ENCODE measurements at regions not wholly inside any gene's neighbourhood (a gene's known extent, or its start where the extent isn't known, plus 50 kb on each side); places are given as distances from the start of the nearest gene placed in this dataset.

DNA sequence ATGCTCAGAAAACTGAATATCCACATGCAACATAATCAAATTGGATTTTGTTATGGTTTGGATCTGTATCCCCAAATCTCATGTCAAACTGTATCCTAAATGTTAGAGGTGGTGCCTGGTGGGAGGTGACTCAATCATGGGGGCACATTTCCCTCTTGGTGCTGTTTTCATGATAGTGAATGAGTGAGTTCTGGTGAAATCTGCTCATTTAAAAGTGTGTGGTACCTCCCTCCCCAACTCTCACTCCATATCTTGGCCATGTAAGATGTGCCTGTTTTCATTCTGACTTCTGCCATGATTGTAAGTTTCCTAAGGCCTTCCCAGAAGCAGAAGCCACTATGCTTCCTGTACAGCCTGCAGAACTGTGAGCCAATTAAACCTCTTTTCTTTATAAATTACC is 239.6 kb upstream of the KLF14 start:
- TF ChIP-seq, protein P1, sequence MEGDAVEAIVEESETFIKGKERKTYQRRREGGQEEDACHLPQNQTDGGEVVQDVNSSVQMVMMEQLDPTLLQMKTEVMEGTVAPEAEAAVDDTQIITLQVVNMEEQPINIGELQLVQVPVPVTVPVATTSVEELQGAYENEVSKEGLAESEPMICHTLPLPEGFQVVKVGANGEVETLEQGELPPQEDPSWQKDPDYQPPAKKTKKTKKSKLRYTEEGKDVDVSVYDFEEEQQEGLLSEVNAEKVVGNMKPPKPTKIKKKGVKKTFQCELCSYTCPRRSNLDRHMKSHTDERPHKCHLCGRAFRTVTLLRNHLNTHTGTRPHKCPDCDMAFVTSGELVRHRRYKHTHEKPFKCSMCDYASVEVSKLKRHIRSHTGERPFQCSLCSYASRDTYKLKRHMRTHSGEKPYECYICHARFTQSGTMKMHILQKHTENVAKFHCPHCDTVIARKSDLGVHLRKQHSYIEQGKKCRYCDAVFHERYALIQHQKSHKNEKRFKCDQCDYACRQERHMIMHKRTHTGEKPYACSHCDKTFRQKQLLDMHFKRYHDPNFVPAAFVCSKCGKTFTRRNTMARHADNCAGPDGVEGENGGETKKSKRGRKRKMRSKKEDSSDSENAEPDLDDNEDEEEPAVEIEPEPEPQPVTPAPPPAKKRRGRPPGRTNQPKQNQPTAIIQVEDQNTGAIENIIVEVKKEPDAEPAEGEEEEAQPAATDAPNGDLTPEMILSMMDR (IDR thresholded peaks at IDR 0.05): no peak
- no peak for TF ChIP-seq ZFX (IDR thresholded peaks at IDR 0.05; ENCODE audit: borderline replicate concordance)

Measured in 22Rv1 (cell line).